DMS79 treated with DMSO at 0.1 percent for 48 hours (cell line): ENCODE measurements at regions not wholly inside any gene's neighbourhood (a gene's known extent, or its start where the extent isn't known, plus 50 kb on each side); places are given as distances from the start of the nearest gene placed in this dataset.
A peak's percentile ranks its signal among the peaks of the same experiment; 100 is the strongest.
"Not testable (repeated sequence)": the region's sequence is repeated elsewhere in the genome, so short reads cannot be mapped to it uniquely, and the experiment has no call there.

Experiments
- DNase-seq: peaks from one replicate; lab custom pipeline; 2025; lab: John Stamatoyannopoulos, UW

GRCh38 chr20:11452326-11452725 lies 465.4 kb upstream of the BTBD3 start:
- DNase-seq = no peak

GRCh38 chr20:11453430-11453829 lies 464.3 kb upstream of the BTBD3 start:
- no peak for DNase-seq

- no peak for DNase-seq
These were observed 462.5 kb upstream of the BTBD3 start for GRCh38 chr20:11454966-11455799.

- no peak for DNase-seq
These were observed 460.2 kb upstream of the BTBD3 start for GRCh38 chr20:11457488-11457887.

- DNase-seq = no peak
These were observed 458.4 kb upstream of the BTBD3 start for GRCh38 chr20:11459090-11459890.

GRCh38 chr20:11467436-11467835 lies 450.3 kb upstream of the BTBD3 start:
- no peak for DNase-seq

GRCh38 chr20:11468880-11469279 lies 448.8 kb upstream of the BTBD3 start:
- DNase-seq = no peak

GRCh38 chr20:11469795-11470435 lies 447.8 kb upstream of the BTBD3 start:
- no peak for DNase-seq

- DNase-seq = no peak
These were observed 443.7 kb upstream of the BTBD3 start for GRCh38 chr20:11473983-11474382.

GRCh38 chr20:11483697-11484096 lies 434.0 kb upstream of the BTBD3 start:
- no peak for DNase-seq

- no peak for DNase-seq
These were observed 433.2 kb upstream of the BTBD3 start for GRCh38 chr20:11484479-11484878.

- no peak for DNase-seq
These were observed 425.3 kb upstream of the BTBD3 start for GRCh38 chr20:11492386-11492785.

- no peak for DNase-seq
These were observed 424.8 kb upstream of the BTBD3 start for GRCh38 chr20:11492846-11493245.

GRCh38 chr20:11496380-11496779 lies 421.3 kb upstream of the BTBD3 start:
- DNase-seq = no peak

GRCh38 chr20:11497545-11497944 lies 420.1 kb upstream of the BTBD3 start:
- no peak for DNase-seq

- no peak for DNase-seq
These were observed 418.5 kb upstream of the BTBD3 start for GRCh38 chr20:11499101-11499634.

GRCh38 chr20:11502061-11502460 lies 415.6 kb upstream of the BTBD3 start:
- DNase-seq = no peak

GRCh38 chr20:11502671-11503070 lies 415.0 kb upstream of the BTBD3 start:
- DNase-seq = no peak

GRCh38 chr20:11509776-11510175 lies 407.9 kb upstream of the BTBD3 start:
- DNase-seq = no peak

- DNase-seq = peak; percentile 2
These were observed 405.9 kb upstream of the BTBD3 start for GRCh38 chr20:11511821-11512220.

- not testable (repeated sequence) for DNase-seq
These were observed 404.4 kb upstream of the BTBD3 start for GRCh38 chr20:11513241-11513745.

GRCh38 chr20:11516448-11516847 lies 401.2 kb upstream of the BTBD3 start:
- DNase-seq = no peak
